ENCODE measurements at regions not wholly inside any gene's neighbourhood (a gene's known extent, or its start where the extent isn't known, plus 50 kb on each side); places are given as distances from the start of the nearest gene placed in this dataset.

DNA sequence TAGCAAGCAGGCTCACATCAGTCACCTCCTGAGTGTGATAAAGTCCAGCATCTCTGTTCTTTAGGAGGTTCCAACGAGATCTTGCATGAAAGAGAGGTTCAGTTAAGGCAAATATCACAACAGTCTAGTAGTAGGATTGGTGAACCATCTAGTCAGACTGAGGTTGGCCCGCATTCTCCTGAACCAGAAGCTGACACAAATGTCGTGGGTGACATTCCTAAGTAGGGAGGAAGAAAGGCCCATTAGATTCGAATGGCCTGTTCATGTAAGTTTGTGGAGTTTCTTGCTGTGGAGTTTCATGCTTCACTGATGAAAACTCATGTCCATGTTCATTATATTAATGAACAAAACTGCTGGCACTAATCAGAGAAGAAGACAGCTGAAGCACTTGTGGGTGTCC lies 66.7 kb upstream of the XCR1 start:
- H3K36me3 ChIP-seq (ENCODE audit: insufficient read depth, low read length), result no peaks in the 10 kb centered on the region
- TF ChIP-seq, protein P1, sequence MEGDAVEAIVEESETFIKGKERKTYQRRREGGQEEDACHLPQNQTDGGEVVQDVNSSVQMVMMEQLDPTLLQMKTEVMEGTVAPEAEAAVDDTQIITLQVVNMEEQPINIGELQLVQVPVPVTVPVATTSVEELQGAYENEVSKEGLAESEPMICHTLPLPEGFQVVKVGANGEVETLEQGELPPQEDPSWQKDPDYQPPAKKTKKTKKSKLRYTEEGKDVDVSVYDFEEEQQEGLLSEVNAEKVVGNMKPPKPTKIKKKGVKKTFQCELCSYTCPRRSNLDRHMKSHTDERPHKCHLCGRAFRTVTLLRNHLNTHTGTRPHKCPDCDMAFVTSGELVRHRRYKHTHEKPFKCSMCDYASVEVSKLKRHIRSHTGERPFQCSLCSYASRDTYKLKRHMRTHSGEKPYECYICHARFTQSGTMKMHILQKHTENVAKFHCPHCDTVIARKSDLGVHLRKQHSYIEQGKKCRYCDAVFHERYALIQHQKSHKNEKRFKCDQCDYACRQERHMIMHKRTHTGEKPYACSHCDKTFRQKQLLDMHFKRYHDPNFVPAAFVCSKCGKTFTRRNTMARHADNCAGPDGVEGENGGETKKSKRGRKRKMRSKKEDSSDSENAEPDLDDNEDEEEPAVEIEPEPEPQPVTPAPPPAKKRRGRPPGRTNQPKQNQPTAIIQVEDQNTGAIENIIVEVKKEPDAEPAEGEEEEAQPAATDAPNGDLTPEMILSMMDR (IDR thresholded peaks at IDR 0.05; ENCODE audit: insufficient read depth, low read depth, low read length), result no peak
- no peak for TF ChIP-seq EZH2 (IDR thresholded peaks at IDR 0.05; ENCODE audit: insufficient read depth, low read length)
- no peaks in the 10 kb centered on the region for H3K36me3 Mint-ChIP-seq (ENCODE audit: low read depth, unreplicated experiment)
- no peaks in the 10 kb centered on the region for H4K20me1 ChIP-seq (ENCODE audit: insufficient read depth, low read length)
- H3K4me3 ChIP-seq (ENCODE audit: insufficient read depth, low read depth, low read length), result no peak overlapping the region
- H3K4me3 Mint-ChIP-seq (ENCODE audit: unreplicated experiment), result no peak overlapping the region
- H3K9me3 ChIP-seq (ENCODE audit: insufficient read depth, low read depth, low read length), result no peaks in the 10 kb centered on the region
- no peak overlapping the region for H3K27ac Mint-ChIP-seq (ENCODE audit: unreplicated experiment)
- FAIRE-seq (no peak), DNase-seq (ENCODE audit: low read depth) (no peak)
- H3K9me3 Mint-ChIP-seq (ENCODE audit: unreplicated experiment), result peaks cover 4% of the 10 kb centered on the region
- no peak overlapping the region for H2AFZ ChIP-seq (ENCODE audit: low read depth, low read length)
- peaks cover 23% of the 10 kb centered on the region for H3K4me1 Mint-ChIP-seq (ENCODE audit: low read depth, unreplicated experiment)
- H3K4me2 ChIP-seq (ENCODE audit: low read length), result no peak overlapping the region
- no peak overlapping the region for H3K9ac ChIP-seq (ENCODE audit: low read length)
- H3K27me3 ChIP-seq (ENCODE audit: insufficient read depth, low read length), result no peaks in the 10 kb centered on the region
- H3K4me1 ChIP-seq (ENCODE audit: insufficient read depth, low read length), result peaks cover 4% of the 10 kb centered on the region
- H3K27me3 Mint-ChIP-seq (ENCODE audit: low read depth, unreplicated experiment), result no peaks in the 10 kb centered on the region
- H3K79me2 ChIP-seq (ENCODE audit: insufficient read depth, low read length), result no peaks in the 10 kb centered on the region
- H3K27ac ChIP-seq (ENCODE audit: low read depth, low read length), result no peak overlapping the region

DNA sequence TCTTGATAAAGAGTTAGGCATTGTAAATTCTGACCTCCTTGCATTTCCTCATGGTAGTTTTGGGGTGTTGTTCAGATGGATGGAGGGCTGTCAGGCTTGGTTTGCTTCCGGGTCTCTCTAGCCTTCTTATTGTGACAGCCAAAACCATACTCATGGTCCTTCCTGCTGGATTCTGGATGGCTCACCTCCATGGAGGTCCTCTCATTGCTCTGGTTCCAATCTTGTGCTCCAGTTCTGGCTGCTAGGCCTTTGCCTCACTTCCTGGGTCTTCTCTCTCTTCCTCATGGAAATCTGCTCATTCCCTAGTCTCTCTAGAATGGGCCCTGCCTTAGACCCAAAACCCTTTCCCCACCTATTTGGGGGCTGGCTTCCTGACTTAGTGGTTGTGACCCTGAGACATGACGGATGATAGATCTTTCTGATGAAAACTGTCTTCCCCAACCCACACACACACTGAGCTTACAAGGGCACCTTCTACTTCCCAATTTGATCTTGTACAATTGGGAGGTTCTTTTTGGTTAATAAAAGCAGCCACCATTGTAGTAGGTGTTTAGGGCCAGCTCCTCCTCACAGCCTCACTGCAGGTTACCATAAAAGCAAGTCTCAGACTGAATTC lies 66.2 kb upstream of the XCR1 start:
- DNase-seq (ENCODE audit: low read depth), result no peak
- FAIRE-seq, result no peak
- Histone ChIP-seq H3K4me3 (ENCODE audit: insufficient read depth, low read depth, low read length) (no peak overlapping the region), H3K9me3 (ENCODE audit: insufficient read depth, low read depth, low read length) (no peaks in the 10 kb centered on the region), H4K20me1 (ENCODE audit: insufficient read depth, low read length) (no peaks in the 10 kb centered on the region), H3K27ac (ENCODE audit: low read depth, low read length) (no peak overlapping the region), H3K27me3 (ENCODE audit: insufficient read depth, low read length) (no peaks in the 10 kb centered on the region), H2AFZ (ENCODE audit: low read depth, low read length) (no peak overlapping the region), H3K36me3 (ENCODE audit: insufficient read depth, low read length) (no peaks in the 10 kb centered on the region), H3K4me2 (ENCODE audit: low read length) (no peak overlapping the region), H3K4me1 (ENCODE audit: insufficient read depth, low read length) (peaks cover 4% of the 10 kb centered on the region), H3K79me2 (ENCODE audit: insufficient read depth, low read length) (no peaks in the 10 kb centered on the region), H3K9ac (ENCODE audit: low read length) (no peak overlapping the region)
- Mint-ChIP-seq H3K27me3 (ENCODE audit: low read depth, unreplicated experiment) (no peaks in the 10 kb centered on the region), H3K36me3 (ENCODE audit: low read depth, unreplicated experiment) (no peaks in the 10 kb centered on the region), H3K27ac (ENCODE audit: unreplicated experiment) (no peak overlapping the region), H3K4me3 (ENCODE audit: unreplicated experiment) (no peak overlapping the region), H3K9me3 (ENCODE audit: unreplicated experiment) (peaks cover 4% of the 10 kb centered on the region), H3K4me1 (ENCODE audit: low read depth, unreplicated experiment) (peaks cover 23% of the 10 kb centered on the region)
- TF ChIP-seq, protein P1 (IDR thresholded peaks at IDR 0.05; ENCODE audit: insufficient read depth, low read depth, low read length), result no peak
- no peak for TF ChIP-seq EZH2 (IDR thresholded peaks at IDR 0.05; ENCODE audit: insufficient read depth, low read length)

DNA sequence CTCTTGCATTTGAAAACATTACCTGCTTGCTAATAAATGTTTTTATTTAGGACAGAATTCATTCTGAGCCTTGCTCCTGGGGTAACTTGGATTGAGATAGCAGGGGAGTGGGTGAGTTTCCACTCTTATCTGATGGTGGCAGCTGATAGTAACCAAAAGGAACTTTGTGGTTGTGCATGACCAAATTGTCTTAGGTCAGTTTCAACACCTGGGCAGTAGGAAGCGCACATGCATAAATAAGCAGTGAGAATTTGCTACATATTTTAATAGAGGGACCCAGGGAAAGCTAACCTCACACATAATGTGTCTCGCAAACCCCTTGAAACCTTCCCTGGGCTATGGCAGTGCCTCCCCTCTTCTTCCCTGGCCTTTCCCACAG lies 65.4 kb upstream of the XCR1 start:
- no peak overlapping the region for H3K4me2 ChIP-seq (ENCODE audit: low read length)
- no peak overlapping the region for H3K27ac Mint-ChIP-seq (ENCODE audit: unreplicated experiment)

More for the DNA sequence above, 65.4 kb upstream of the XCR1 start:
- Mint-ChIP-seq H3K4me3 (ENCODE audit: unreplicated experiment) (no peak overlapping the region), H3K4me1 (ENCODE audit: low read depth, unreplicated experiment) (peaks cover 16% of the 10 kb centered on the region), H3K27me3 (ENCODE audit: low read depth, unreplicated experiment) (no peaks in the 10 kb centered on the region), H3K36me3 (ENCODE audit: low read depth, unreplicated experiment) (no peaks in the 10 kb centered on the region), H3K9me3 (ENCODE audit: unreplicated experiment) (peaks cover 4% of the 10 kb centered on the region)
- Histone ChIP-seq H3K4me3 (ENCODE audit: insufficient read depth, low read depth, low read length) (no peak overlapping the region), H3K79me2 (ENCODE audit: insufficient read depth, low read length) (no peaks in the 10 kb centered on the region), H3K27ac (ENCODE audit: low read depth, low read length) (no peak overlapping the region), H2AFZ (ENCODE audit: low read depth, low read length) (no peak overlapping the region), H3K9me3 (ENCODE audit: insufficient read depth, low read depth, low read length) (no peaks in the 10 kb centered on the region), H3K4me1 (ENCODE audit: insufficient read depth, low read length) (peaks cover 4% of the 10 kb centered on the region), H3K27me3 (ENCODE audit: insufficient read depth, low read length) (no peaks in the 10 kb centered on the region), H3K9ac (ENCODE audit: low read length) (no peak overlapping the region), H4K20me1 (ENCODE audit: insufficient read depth, low read length) (no peaks in the 10 kb centered on the region), H3K36me3 (ENCODE audit: insufficient read depth, low read length) (no peaks in the 10 kb centered on the region)
- DNase-seq (ENCODE audit: low read depth) (no peak), FAIRE-seq (no peak)
- TF ChIP-seq EZH2 (IDR thresholded peaks at IDR 0.05; ENCODE audit: insufficient read depth, low read length), result no peak
- TF ChIP-seq, protein P1 (IDR thresholded peaks at IDR 0.05; ENCODE audit: insufficient read depth, low read depth, low read length), result no peak

All from astrocyte (in vitro differentiated cells and primary cell).